Calu3 (cell line): ENCODE measurements at regions not wholly inside any gene's neighbourhood (a gene's known extent, or its start where the extent isn't known, plus 50 kb on each side); places are given as distances from the start of the nearest gene placed in this dataset.
"Not testable (repeated sequence)": the region's sequence is repeated elsewhere in the genome, so short reads cannot be mapped to it uniquely, and the experiment has no call there.

ENCODE experiments used
- BruUV-seq: library from RNA; stranded (reverse); fragments of 400-500 nt; replicated peaks from 2 replicates; lab custom pipeline; 2021; lab: Mats Ljungman, UMichigan
- CTCF ChIA-PET: fragments of 300-600 bp; sonication (Branson Sonifier 250); formaldehyde crosslinking; loops from one replicate; lab custom pipeline; 2022; ENCODE audit warnings: antibody characterized with exemption; lab: Charles Lee
- DNase-seq: peaks from one replicate; pipeline ENCODE4 v3.0.0; 2022
- H3K27ac Mint-ChIP-seq: one replicate; pipeline ENCODE4 v1.8.0; 2022; ENCODE audit warnings: mixed read lengths; ENCODE audit not compliant: unreplicated experiment
- H3K27me3 Mint-ChIP-seq: one replicate; pipeline ENCODE4 v1.8.0; 2022; ENCODE audit warnings: mixed read lengths; ENCODE audit not compliant: unreplicated experiment
- H3K36me3 Mint-ChIP-seq: one replicate; pipeline ENCODE4 v1.8.0; 2022; ENCODE audit warnings: mild to moderate bottlenecking, moderate library complexity, mixed read lengths; ENCODE audit not compliant: insufficient read depth, unreplicated experiment
- H3K4me1 Mint-ChIP-seq: one replicate; pipeline ENCODE4 v1.8.0; 2022; ENCODE audit warnings: mild to moderate bottlenecking, low read depth, mixed read lengths; ENCODE audit not compliant: unreplicated experiment
- H3K4me3 Mint-ChIP-seq: one replicate; pipeline ENCODE4 v1.8.0; 2022; ENCODE audit warnings: mild to moderate bottlenecking, low read depth, moderate library complexity, mixed read lengths; ENCODE audit not compliant: unreplicated experiment
- H3K9me3 Mint-ChIP-seq: one replicate; pipeline ENCODE4 v1.8.0; 2022; ENCODE audit warnings: low read depth, mixed read lengths; ENCODE audit not compliant: unreplicated experiment
- intact Hi-C: fragments of 100-400 bp; cut with micrococcal nuclease; formaldehyde crosslinking; loops from one replicate; pipeline ENCODE4 v1.10.0; 2022; ENCODE audit not compliant: unreplicated experiment

- H3K27ac Mint-ChIP-seq, intact Hi-C loops, H3K36me3 Mint-ChIP-seq, H3K4me3 Mint-ChIP-seq, BruUV-seq, H3K4me1 Mint-ChIP-seq, H3K27me3 Mint-ChIP-seq, DNase-seq, CTCF ChIA-PET, H3K9me3 Mint-ChIP-seq: not testable (repeated sequence)
Observed at GRCh38 chr5:176018598-176018997, 50.5 kb upstream of the THOC3 start.

- H3K27me3 Mint-ChIP-seq, H3K27ac Mint-ChIP-seq, H3K36me3 Mint-ChIP-seq, DNase-seq, H3K9me3 Mint-ChIP-seq, CTCF ChIA-PET, BruUV-seq, intact Hi-C loops, H3K4me1 Mint-ChIP-seq, H3K4me3 Mint-ChIP-seq: not testable (repeated sequence)
Observed at GRCh38 chr5:176020852-176021251, 52.7 kb upstream of the THOC3 start.

GRCh38 chr5:176023535-176023934, 55.4 kb upstream of the THOC3 start:
- H3K4me3 Mint-ChIP-seq, H3K27ac Mint-ChIP-seq, H3K27me3 Mint-ChIP-seq, H3K9me3 Mint-ChIP-seq, CTCF ChIA-PET, DNase-seq, BruUV-seq, H3K4me1 Mint-ChIP-seq, H3K36me3 Mint-ChIP-seq, intact Hi-C loops: not testable (repeated sequence)

GRCh38 chr5:176029445-176029844, 61.3 kb upstream of the THOC3 start:
- H3K27me3 Mint-ChIP-seq, intact Hi-C loops, CTCF ChIA-PET, DNase-seq, H3K9me3 Mint-ChIP-seq, H3K36me3 Mint-ChIP-seq, BruUV-seq, H3K4me1 Mint-ChIP-seq, H3K4me3 Mint-ChIP-seq, H3K27ac Mint-ChIP-seq: not testable (repeated sequence)

- H3K4me3 Mint-ChIP-seq, H3K36me3 Mint-ChIP-seq, BruUV-seq, H3K27ac Mint-ChIP-seq, H3K27me3 Mint-ChIP-seq, intact Hi-C loops, DNase-seq, CTCF ChIA-PET, H3K9me3 Mint-ChIP-seq, H3K4me1 Mint-ChIP-seq: not testable (repeated sequence)
Observed at GRCh38 chr5:176030361-176031117, 62.4 kb upstream of the THOC3 start.

- H3K4me1 Mint-ChIP-seq, H3K27ac Mint-ChIP-seq, H3K27me3 Mint-ChIP-seq, intact Hi-C loops, H3K4me3 Mint-ChIP-seq, H3K9me3 Mint-ChIP-seq, H3K36me3 Mint-ChIP-seq, CTCF ChIA-PET, BruUV-seq, DNase-seq: not testable (repeated sequence)
Observed at GRCh38 chr5:176031118-176031510, 63.0 kb upstream of the THOC3 start.

- intact Hi-C loops, H3K9me3 Mint-ChIP-seq, H3K4me1 Mint-ChIP-seq, H3K36me3 Mint-ChIP-seq, CTCF ChIA-PET, BruUV-seq, DNase-seq, H3K27ac Mint-ChIP-seq, H3K4me3 Mint-ChIP-seq: not testable (repeated sequence)
- peaks cover 22% of the 10 kb centered on the region for H3K27me3 Mint-ChIP-seq
Observed at GRCh38 chr5:176033186-176033585, 65.1 kb upstream of the THOC3 start.

- H3K9me3 Mint-ChIP-seq, H3K4me3 Mint-ChIP-seq, CTCF ChIA-PET, H3K36me3 Mint-ChIP-seq, DNase-seq, H3K4me1 Mint-ChIP-seq, intact Hi-C loops, H3K27ac Mint-ChIP-seq, BruUV-seq: not testable (repeated sequence)
- H3K27me3 Mint-ChIP-seq = peaks cover 36% of the 10 kb centered on the region
Observed at GRCh38 chr5:176034407-176035200, 66.5 kb upstream of the THOC3 start.

GRCh38 chr5:176035201-176035530, 67.1 kb upstream of the THOC3 start:
- DNase-seq, H3K4me1 Mint-ChIP-seq, H3K9me3 Mint-ChIP-seq, H3K36me3 Mint-ChIP-seq, intact Hi-C loops, H3K27ac Mint-ChIP-seq, CTCF ChIA-PET, BruUV-seq, H3K4me3 Mint-ChIP-seq: not testable (repeated sequence)
- H3K27me3 Mint-ChIP-seq = peaks cover 42% of the 10 kb centered on the region

- H3K9me3 Mint-ChIP-seq, H3K4me1 Mint-ChIP-seq, CTCF ChIA-PET, intact Hi-C loops, H3K36me3 Mint-ChIP-seq, H3K27ac Mint-ChIP-seq, H3K4me3 Mint-ChIP-seq, DNase-seq, BruUV-seq: not testable (repeated sequence)
- peaks cover 48% of the 10 kb centered on the region for H3K27me3 Mint-ChIP-seq
Observed at GRCh38 chr5:176035816-176036308, 67.7 kb upstream of the THOC3 start.
